ENCODE measurements at regions not wholly inside any gene's neighbourhood (a gene's known extent, or its start where the extent isn't known, plus 50 kb on each side); places are given as distances from the start of the nearest gene placed in this dataset.
"Not testable (repeated sequence)": the region's sequence is repeated elsewhere in the genome, so short reads cannot be mapped to it uniquely, and the experiment has no call there.

- TF ChIP-seq CTCF (IDR thresholded peaks at IDR 0.05; ENCODE audit: borderline replicate concordance, extremely low read depth, low read length, poor library complexity, severe bottlenecking); EZH2 (IDR thresholded peaks at IDR 0.05; ENCODE audit: borderline replicate concordance, low read depth, low read length, severe bottlenecking): not testable (repeated sequence)
These were observed 62.7 kb upstream of the SOX11 start for GRCh38 chr2:5629510-5629909.

All from DND-41 (cell line).